GM18873 (cell line): ENCODE measurements at regions not wholly inside any gene's neighbourhood (a gene's known extent, or its start where the extent isn't known, plus 50 kb on each side); places are given as distances from the start of the nearest gene placed in this dataset.
A peak's percentile ranks its signal among the peaks of the same experiment; 100 is the strongest.
"Not testable (repeated sequence)": the region's sequence is repeated elsewhere in the genome, so short reads cannot be mapped to it uniquely, and the experiment has no call there.

Source experiments
- ATAC-seq: cut with Tn5 transposase; IDR thresholded peaks from one replicate; pipeline ENCODE4 v1.9.1; 2021; ENCODE audit warnings: mild to moderate bottlenecking, moderate library complexity, moderate number of reproducible peaks; ENCODE audit not compliant: unreplicated experiment, low FRiP score

GRCh38 chr9:39559384-39559783 is 203.9 kb downstream of the SPATA31A1 start:
- ATAC-seq, result not testable (repeated sequence)

- not testable (repeated sequence) for ATAC-seq
Observed at GRCh38 chr9:39566782-39567181, 211.3 kb downstream of the SPATA31A1 start.

DNA sequence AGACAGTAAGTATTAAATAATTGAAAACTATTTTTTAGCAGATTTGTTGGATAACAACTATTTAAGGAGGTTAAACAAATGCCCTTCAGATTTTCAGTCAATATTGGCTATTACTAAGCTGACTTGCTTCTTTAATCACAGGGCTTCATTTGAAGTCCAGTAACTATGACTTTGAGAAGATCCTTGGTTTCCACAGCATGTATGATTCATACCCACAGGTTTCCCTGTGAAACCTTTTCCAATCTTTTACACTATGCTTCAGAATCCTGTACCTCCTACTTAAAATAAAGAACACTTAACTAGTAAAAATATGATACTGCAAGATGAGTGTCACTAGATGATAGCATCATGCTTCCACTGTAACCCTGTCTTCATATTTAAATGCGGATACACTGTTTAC is 211.9 kb downstream of the SPATA31A1 start:
- ATAC-seq, result not testable (repeated sequence)

- not testable (repeated sequence) for ATAC-seq
Observed at GRCh38 chr9:39568900-39569299, 213.4 kb downstream of the SPATA31A1 start.

GRCh38 chr9:39573024-39574022 is 217.9 kb downstream of the SPATA31A1 start:
- ATAC-seq, result not testable (repeated sequence)

DNA sequence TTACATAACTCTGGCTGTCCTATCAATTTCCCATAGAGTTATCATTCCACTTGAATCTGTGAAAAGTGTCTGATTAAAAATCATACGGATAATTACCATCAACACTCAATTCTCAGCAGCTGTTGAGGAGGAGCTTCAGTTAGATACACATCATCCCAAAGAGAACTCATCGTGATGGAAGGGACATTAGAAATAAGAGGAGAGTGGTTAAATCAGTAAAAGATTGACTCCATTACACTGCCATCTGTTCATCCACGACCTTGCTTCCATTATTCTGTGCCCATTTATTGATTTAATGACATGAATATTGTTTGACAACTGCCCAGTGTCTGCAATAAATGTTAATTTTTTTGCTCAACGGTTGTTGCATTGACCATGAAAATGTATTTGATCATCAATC is 223.5 kb downstream of the SPATA31A1 start:
- not testable (repeated sequence) for ATAC-seq

DNA sequence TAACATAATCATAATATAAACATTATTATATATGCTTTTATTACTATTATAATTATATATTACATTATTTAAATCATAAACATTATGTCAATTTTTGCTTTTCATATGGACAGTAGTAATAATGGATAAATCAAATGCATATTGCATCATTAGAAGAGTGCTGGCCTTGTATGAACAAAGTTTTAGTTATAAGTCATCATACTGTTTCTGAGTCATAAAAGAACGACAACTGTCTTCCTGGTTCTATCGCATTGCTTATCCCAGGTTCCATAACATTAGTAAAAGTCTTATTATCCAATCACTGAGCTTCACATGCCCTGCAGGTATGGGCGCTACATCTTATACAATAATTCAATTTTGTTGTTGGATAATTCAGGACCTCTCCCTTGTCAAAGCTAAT is 225.8 kb downstream of the SPATA31A1 start:
- ATAC-seq, result not testable (repeated sequence)

- not testable (repeated sequence) for ATAC-seq
Observed at GRCh38 chr9:39582677-39583412, 227.4 kb downstream of the SPATA31A1 start.

- ATAC-seq, result not testable (repeated sequence)
Observed at GRCh38 chr9:39583413-39583747, 227.9 kb downstream of the SPATA31A1 start.

DNA sequence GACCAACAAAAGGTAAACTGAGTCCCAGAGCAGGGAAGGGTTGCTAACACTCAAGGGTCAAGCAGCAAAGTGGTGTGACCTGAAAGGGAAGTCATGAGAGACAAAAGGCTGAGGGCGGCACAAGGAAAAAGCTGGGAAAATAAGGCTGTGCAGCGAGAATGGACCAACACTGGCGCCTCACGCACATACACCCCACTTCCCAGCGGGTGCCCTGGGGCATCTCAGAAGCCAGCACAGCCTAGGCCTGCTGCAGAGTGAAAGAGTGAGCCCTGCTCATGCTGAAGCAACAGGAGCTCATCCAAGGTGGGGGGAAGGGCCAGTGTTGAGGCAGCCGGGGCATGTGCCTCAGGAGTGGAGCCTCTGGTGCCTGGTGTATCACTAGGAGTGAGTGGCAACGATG is 229.8 kb downstream of the SPATA31A1 start:
- not testable (repeated sequence) for ATAC-seq

DNA sequence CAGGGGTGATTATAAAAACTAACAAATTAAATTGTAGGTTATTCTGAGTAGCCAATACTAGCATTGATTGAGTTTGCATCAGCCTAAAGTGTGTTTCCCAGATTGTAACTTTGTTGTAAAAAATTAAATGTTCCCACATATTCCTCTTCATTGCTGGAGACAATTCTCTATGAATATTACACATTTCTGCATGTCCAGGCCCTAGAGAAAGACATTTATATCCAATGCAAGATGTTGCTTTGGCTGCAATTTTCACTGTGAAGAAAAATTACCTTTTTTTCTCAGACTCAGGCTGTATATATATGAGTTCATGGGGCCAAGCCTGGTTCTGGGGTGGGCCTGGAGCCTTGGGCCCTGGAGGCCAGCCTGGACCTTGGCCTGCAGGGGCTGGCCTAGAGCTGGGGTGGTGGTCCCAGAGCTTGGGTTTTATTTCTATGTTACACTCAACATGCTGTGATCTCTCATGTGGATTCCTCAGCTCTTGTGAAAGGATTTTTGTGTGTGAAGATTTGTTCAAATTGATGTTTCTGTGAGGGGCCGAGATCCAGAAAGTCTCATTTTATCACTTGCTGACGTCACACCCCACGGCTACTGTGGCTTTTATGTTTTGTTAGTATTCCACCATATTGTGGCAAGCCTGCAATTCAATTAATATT is 232.5 kb downstream of the SPATA31A1 start:
- ATAC-seq, result no peak

GRCh38 chr9:39588500-39589137 is 233.2 kb downstream of the SPATA31A1 start:
- no peak for ATAC-seq

GRCh38 chr9:39604089-39604488 is 248.6 kb downstream of the SPATA31A1 start:
- ATAC-seq, result not testable (repeated sequence)

- ATAC-seq, result peak; percentile 97
Observed at GRCh38 chr9:39611449-39612231, 256.2 kb downstream of the SPATA31A1 start.

- ATAC-seq, result not testable (repeated sequence)
Observed at GRCh38 chr9:39616480-39616879, 261.0 kb downstream of the SPATA31A1 start.

- not testable (repeated sequence) for ATAC-seq
Observed at GRCh38 chr9:39624048-39624447, 268.6 kb downstream of the SPATA31A1 start.

DNA sequence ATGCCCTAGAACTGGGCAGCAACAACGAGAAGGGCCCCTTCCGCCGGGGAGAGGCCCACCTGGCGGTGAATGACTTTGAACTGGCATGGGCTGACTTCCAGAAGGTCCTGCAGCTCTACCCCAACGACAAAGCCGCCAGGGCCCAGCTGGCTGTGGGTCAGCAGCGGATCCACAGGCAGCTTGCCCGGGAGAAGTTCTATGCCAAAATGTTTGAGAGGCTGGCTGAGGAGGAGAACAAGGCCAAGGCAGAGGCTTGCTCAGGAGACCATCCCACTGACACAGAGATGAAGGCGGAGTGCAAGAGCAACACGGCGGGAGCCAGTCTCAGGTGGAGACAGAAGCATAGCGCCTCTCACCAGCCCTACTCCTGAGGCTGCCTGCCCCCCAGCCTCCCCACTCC is 276.6 kb downstream of the SPATA31A1 start:
- not testable (repeated sequence) for ATAC-seq

DNA sequence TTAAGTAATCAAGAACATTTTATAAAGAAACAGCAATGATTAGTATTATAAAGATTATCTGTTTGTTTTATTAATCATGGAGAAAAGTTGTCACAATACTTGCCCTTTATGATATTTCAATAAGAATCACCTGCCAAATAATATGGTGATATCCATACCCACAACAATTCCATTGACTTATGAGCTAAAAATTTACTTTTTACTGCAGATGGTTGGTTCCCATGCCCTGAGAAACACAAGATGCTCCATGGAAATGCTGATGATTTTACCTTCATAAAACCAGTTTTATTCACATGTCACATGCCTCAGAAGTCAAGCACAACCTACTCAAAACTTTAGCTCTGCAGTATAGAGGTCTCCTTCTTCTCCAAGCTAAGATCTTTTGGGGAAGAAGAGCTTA is 293.6 kb downstream of the SPATA31A1 start:
- ATAC-seq, result not testable (repeated sequence)

DNA sequence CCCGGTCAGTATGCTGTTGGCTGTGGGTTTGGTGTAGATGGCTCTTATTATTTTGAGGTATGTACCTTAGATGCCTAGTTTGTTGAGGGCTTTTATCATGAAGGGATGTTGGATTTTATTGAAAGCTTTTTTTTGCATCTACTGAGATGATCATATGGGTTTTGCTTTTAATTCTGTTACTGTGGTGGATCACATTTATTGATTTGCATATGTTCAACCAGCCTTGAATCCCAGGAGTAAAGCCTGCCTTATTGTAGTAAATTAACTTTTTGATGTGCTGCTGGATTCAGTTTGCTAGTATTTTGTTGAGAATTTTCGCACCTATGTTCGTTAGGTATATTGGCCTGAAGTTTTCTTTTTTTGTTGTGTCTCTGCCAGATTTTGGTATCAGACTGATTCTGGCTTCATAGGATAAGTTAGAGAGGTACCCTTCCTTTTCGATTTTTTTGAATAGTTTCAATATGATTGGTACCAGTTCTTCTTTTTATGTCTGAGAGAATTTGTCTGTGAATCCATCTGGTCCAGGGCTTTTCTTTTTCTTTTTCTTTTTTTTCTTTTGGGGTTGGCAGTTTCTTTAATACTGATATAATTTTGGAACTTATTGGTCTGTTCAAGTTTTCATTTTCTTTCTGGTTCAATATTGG is 301.6 kb downstream of the SPATA31A1 start:
- ATAC-seq, result not testable (repeated sequence)
